Neural progenitor cell (in vitro differentiated cells): ENCODE measurements at regions not wholly inside any gene's neighbourhood (a gene's known extent, or its start where the extent isn't known, plus 50 kb on each side); places are given as distances from the start of the nearest gene placed in this dataset.

Experiments used
- DNase-seq: peaks from one replicate; pipeline ENCODE4 v3.0.0-alpha.2; 2016; ENCODE audit warnings: low spot score
- H2AFZ ChIP-seq: fragments of 200-600 bp; sonication (generic); replicated peaks from 2 replicates; pipeline ENCODE4 v1.6.1; 2016; ENCODE audit warnings: antibody characterized with exemption
- H3F3A ChIP-seq: fragments of 200-600 bp; sonication (generic); 2 replicates; pipeline ENCODE4 v1.6.1; 2016; ENCODE audit warnings: antibody characterized with exemption, low read depth
- H3K27ac ChIP-seq: fragments of 200-600 bp; sonication (generic); 2 replicates; pipeline ENCODE4 v1.5.1; 2016; ENCODE audit warnings: mild to moderate bottlenecking
- H3K27me3 ChIP-seq: fragments of 200-600 bp; sonication (generic); 2 replicates; pipeline ENCODE4 v1.6.1; 2016; ENCODE audit warnings: mild to moderate bottlenecking, moderate library complexity
- H3K36me3 ChIP-seq: fragments of 200-600 bp; sonication (generic); 2 replicates; pipeline ENCODE4 v1.5.1; 2016
- H3K4me1 ChIP-seq: fragments of 200-600 bp; sonication (generic); 2 replicates; pipeline ENCODE4 v1.6.1; 2016; ENCODE audit warnings: mixed run types
- H3K4me2 ChIP-seq: fragments of 200-600 bp; sonication (generic); 2 replicates; pipeline ENCODE4 v1.6.1; 2016
- H3K4me3 ChIP-seq: fragments of 200-600 bp; sonication (generic); 2 replicates; pipeline ENCODE4 v1.5.1; 2016
- H3K79me2 ChIP-seq: fragments of 200-600 bp; sonication (generic); 2 replicates; pipeline ENCODE4 v1.6.1; 2016; ENCODE audit warnings: low read depth
- H3K9ac ChIP-seq: fragments of 200-600 bp; sonication (generic); 2 replicates; pipeline ENCODE4 v1.6.1; 2016
- H3K9me3 ChIP-seq: fragments of 200-600 bp; sonication (generic); 2 replicates; pipeline ENCODE4 v1.5.1; 2016; ENCODE audit warnings: low read depth
- H4K20me1 ChIP-seq: fragments of 200-600 bp; sonication (generic); 2 replicates; pipeline ENCODE4 v1.6.1; 2016; ENCODE audit warnings: low read depth
- H3K27ac Mint-ChIP-seq: 3 replicates; pipeline ENCODE4 v1.8.0; 2021; ENCODE audit warnings: mixed read lengths
- H3K27me3 Mint-ChIP-seq: 2 replicates; pipeline ENCODE4 v1.8.0; 2022; ENCODE audit warnings: low read depth, mild to moderate bottlenecking, inconsistent platforms, moderate library complexity, mixed read lengths; ENCODE audit not compliant: insufficient read depth
- H3K36me3 Mint-ChIP-seq: 3 replicates; pipeline ENCODE4 v1.8.0; 2021; ENCODE audit warnings: mixed read lengths
- H3K4me1 Mint-ChIP-seq: 3 replicates; pipeline ENCODE4 v1.8.0; 2021; ENCODE audit warnings: mixed read lengths
- H3K4me3 Mint-ChIP-seq: 3 replicates; pipeline ENCODE4 v1.8.0; 2021; ENCODE audit warnings: mild to moderate bottlenecking, moderate library complexity, mixed read lengths
- H3K9me3 Mint-ChIP-seq: 3 replicates; pipeline ENCODE4 v1.8.0; 2020; ENCODE audit warnings: mixed read lengths
- EZH2 ChIP-seq: fragments of 200-600 bp; sonication (generic); IDR thresholded peaks from 2 replicates; pipeline ENCODE4 v1.6.1; 2017; ENCODE audit warnings: antibody characterized with exemption, mild to moderate bottlenecking, moderate library complexity
- EZH2phosphoT487 ChIP-seq: fragments of 200-600 bp; sonication (generic); IDR thresholded peaks from 2 replicates; pipeline ENCODE4 v1.6.1; 2017; ENCODE audit warnings: antibody characterized with exemption
- TF ChIP-seq, protein P1 (sequence below): fragments of 200-600 bp; sonication (generic); IDR thresholded peaks from 2 replicates; pipeline ENCODE4 v1.5.1; 2017; ENCODE audit warnings: antibody characterized with exemption, mild to moderate bottlenecking

DNA sequence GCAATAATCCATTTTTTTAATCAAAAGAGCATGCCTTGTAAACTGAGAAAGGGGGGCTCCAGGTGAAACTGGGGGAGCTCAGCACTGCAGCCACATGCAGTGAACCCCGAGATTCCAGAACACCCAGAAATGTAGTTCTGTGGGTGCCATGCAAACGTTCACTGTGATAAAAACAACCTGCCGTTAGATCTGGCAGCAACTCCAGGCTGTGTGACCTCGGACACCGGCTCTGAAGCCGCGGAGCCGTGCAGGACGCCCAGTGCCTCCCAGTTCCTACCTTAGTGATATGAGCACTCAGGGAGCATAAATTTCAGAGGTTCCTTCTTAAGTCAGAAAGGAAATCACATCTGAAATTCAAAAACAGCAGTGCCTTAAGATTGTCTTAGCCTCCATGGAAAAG, 85.4 kb upstream of the THBS2 start:
- Histone ChIP-seq H3K4me3 (no peak overlapping the region), H3K9ac (no peak overlapping the region), H3F3A (no peaks in the 10 kb centered on the region), H2AFZ (no peak overlapping the region), H3K4me1 (no peaks in the 10 kb centered on the region), H3K27ac (no peak overlapping the region), H4K20me1 (no peaks in the 10 kb centered on the region), H3K27me3 (no peaks in the 10 kb centered on the region), H3K4me2 (no peak overlapping the region), H3K79me2 (no peaks in the 10 kb centered on the region), H3K9me3 (no peaks in the 10 kb centered on the region), H3K36me3 (no peaks in the 10 kb centered on the region)
- peaks cover 2% of the 10 kb centered on the region for H3K36me3 Mint-ChIP-seq
- no peaks in the 10 kb centered on the region for H3K27me3 Mint-ChIP-seq
- H3K9me3 Mint-ChIP-seq, result peaks cover 2% of the 10 kb centered on the region
- TF ChIP-seq EZH2phosphoT487 (no peak), EZH2 (no peak)
- TF ChIP-seq, protein P1, sequence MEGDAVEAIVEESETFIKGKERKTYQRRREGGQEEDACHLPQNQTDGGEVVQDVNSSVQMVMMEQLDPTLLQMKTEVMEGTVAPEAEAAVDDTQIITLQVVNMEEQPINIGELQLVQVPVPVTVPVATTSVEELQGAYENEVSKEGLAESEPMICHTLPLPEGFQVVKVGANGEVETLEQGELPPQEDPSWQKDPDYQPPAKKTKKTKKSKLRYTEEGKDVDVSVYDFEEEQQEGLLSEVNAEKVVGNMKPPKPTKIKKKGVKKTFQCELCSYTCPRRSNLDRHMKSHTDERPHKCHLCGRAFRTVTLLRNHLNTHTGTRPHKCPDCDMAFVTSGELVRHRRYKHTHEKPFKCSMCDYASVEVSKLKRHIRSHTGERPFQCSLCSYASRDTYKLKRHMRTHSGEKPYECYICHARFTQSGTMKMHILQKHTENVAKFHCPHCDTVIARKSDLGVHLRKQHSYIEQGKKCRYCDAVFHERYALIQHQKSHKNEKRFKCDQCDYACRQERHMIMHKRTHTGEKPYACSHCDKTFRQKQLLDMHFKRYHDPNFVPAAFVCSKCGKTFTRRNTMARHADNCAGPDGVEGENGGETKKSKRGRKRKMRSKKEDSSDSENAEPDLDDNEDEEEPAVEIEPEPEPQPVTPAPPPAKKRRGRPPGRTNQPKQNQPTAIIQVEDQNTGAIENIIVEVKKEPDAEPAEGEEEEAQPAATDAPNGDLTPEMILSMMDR, result no peak
- no peak for DNase-seq
- no peak overlapping the region for H3K4me3 Mint-ChIP-seq
- H3K27ac Mint-ChIP-seq, result no peak overlapping the region
- H3K4me1 Mint-ChIP-seq, result peaks cover 10% of the 10 kb centered on the region

DNA sequence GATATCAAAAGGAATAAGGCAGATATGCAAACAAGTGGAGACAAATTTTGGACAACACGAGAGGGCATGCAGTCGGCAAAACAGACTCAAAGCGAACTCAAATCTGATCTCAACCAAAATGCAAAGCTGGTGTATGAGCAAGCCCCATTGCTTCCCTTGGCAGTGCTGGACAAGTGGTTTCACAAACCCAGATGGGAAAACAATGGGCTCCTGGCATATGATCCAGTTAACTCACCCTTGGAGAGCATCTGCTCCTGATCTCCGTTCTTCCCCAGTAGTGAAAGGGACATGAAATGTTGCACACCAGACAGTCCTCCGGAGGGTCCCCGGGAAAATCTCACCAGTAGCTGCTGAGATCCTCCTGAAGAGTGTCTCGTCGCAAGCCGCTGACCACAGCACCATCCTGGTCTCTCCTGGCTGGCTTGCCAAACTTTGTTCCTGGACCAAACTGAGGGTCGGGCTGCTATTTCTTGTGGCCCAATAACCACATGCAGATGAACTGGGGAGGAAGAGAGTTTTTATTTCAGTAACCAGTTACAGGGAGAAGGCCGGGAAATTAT, 84.3 kb upstream of the THBS2 start:
- peak overlapping the region; percentile 46 for H3K27ac Mint-ChIP-seq
- H3K4me1 Mint-ChIP-seq, result peaks cover 5% of the 10 kb centered on the region
- H3K9me3 Mint-ChIP-seq, result peaks cover 2% of the 10 kb centered on the region

GRCh38 chr6:169335301-169335700, 81.7 kb upstream of the THBS2 start:
- Histone ChIP-seq H3K9ac (no peak overlapping the region), H4K20me1 (no peaks in the 10 kb centered on the region), H3K79me2 (no peaks in the 10 kb centered on the region), H3K27ac (no peak overlapping the region), H3K4me3 (no peak overlapping the region), H3K27me3 (no peaks in the 10 kb centered on the region), H2AFZ (no peak overlapping the region), H3K9me3 (no peaks in the 10 kb centered on the region), H3F3A (no peaks in the 10 kb centered on the region), H3K4me1 (no peaks in the 10 kb centered on the region), H3K36me3 (no peaks in the 10 kb centered on the region), H3K4me2 (no peak overlapping the region)
- no peak overlapping the region for H3K27ac Mint-ChIP-seq
- H3K27me3 Mint-ChIP-seq, result no peaks in the 10 kb centered on the region
- DNase-seq, result no peak
- no peaks in the 10 kb centered on the region for H3K9me3 Mint-ChIP-seq
- peaks cover 4% of the 10 kb centered on the region for H3K4me1 Mint-ChIP-seq
- TF ChIP-seq EZH2phosphoT487, result no peak
- TF ChIP-seq EZH2, result no peak
- TF ChIP-seq, protein P1, result no peak
- no peak overlapping the region for H3K4me3 Mint-ChIP-seq
- H3K36me3 Mint-ChIP-seq, result no peaks in the 10 kb centered on the region

More for the DNA sequence above, 84.3 kb upstream of the THBS2 start:
- Histone ChIP-seq H3K4me1 (no peaks in the 10 kb centered on the region), H3K27ac (no peak overlapping the region), H3F3A (no peaks in the 10 kb centered on the region), H3K4me3 (no peak overlapping the region), H4K20me1 (no peaks in the 10 kb centered on the region), H3K36me3 (no peaks in the 10 kb centered on the region), H3K79me2 (no peaks in the 10 kb centered on the region), H3K27me3 (no peaks in the 10 kb centered on the region), H3K9ac (no peak overlapping the region), H3K4me2 (no peak overlapping the region), H2AFZ (no peak overlapping the region), H3K9me3 (no peaks in the 10 kb centered on the region)
- H3K36me3 Mint-ChIP-seq, result peaks cover 2% of the 10 kb centered on the region
- no peak for TF ChIP-seq EZH2phosphoT487
- TF ChIP-seq, protein P1, result no peak
- no peak for TF ChIP-seq EZH2
- no peak overlapping the region for H3K4me3 Mint-ChIP-seq
- no peaks in the 10 kb centered on the region for H3K27me3 Mint-ChIP-seq
- no peak for DNase-seq
